Left colon (tissue), 2 donors: ENCODE measurements at regions not wholly inside any gene's neighbourhood (a gene's known extent, or its start where the extent isn't known, plus 50 kb on each side); places are given as distances from the start of the nearest gene placed in this dataset.
"Not testable (repeated sequence)": the region's sequence is repeated elsewhere in the genome, so short reads cannot be mapped to it uniquely, and the experiment has no call there.

ENCODE experiments used
- ATAC-seq: fragments of 200-7000 bp; cut with Tn5 transposase; one replicate; pipeline ENCODE4 v1.9.1; 2020; ENCODE audit warnings: mild to moderate bottlenecking, moderate library complexity
- DNase-seq, 2 donors: peaks; one replicate each; pipeline ENCODE4 v3.0.0-alpha.2; 2020
- intact Hi-C, 2 donors: fragments of 100-400 bp; cut with DNase I in 1 of 2; cut with micrococcal nuclease in 1 of 2; formaldehyde crosslinking; loops; one replicate each; pipeline versions ENCODE4 v1.11.2 to v1.14.0; 2022; cut with DNase I, micrococcal nuclease
- microRNA-seq, 2 donors: library from miRNA; unstranded; fragments of <30 nt; microRNA quantifications; one replicate each; pipeline versions ENCODE4 v1.1.0 to v1.2.0, GENCODE V29; 2020
- donor health status: DM: no; HTN: no; CAD: no.
- donor health status: DM: yes; HTN: yes; CAD: no.

GRCh38 chrX:73913580-73913979 is 61.1 kb upstream of the XIST start:
- ATAC-seq (no peak), DNase-seq (no peak)
- intact Hi-C loops, result no loop called here

GRCh38 chrX:73911946-73912345 is 59.4 kb upstream of the XIST start:
- ATAC-seq, intact Hi-C loops, DNase-seq: not testable (repeated sequence)

GRCh38 chrX:73905749-73906374 is 53.3 kb upstream of the XIST start:
- intact Hi-C loops, DNase-seq: not testable (repeated sequence)

GRCh38 chrX:73903941-73904340 is 51.4 kb upstream of the XIST start:
- no peak for DNase-seq
- ATAC-seq, result no peak
- intact Hi-C loops, result no loop called here

More at GRCh38 chrX:73905749-73906374, 53.3 kb upstream of the XIST start:
- not testable (repeated sequence) for ATAC-seq

Small RNA genes lying in the stretch of these regions (microRNA-seq; reads per million reads assigned to microRNA genes)
- gene MIR374B (0 reads per million in 2 donors), gene MIR374C (0 reads per million in 2 donors), gene MIR421 (277 to 284 reads per million in 2 donors)
